Ammon's horn (tissue), 1 donor: ENCODE measurements at regions not wholly inside any gene's neighbourhood (a gene's known extent, or its start where the extent isn't known, plus 50 kb on each side); places are given as distances from the start of the nearest gene placed in this dataset.

Experiments
- DNase-seq: peaks from one replicate; pipeline ENCODE4 v3.0.0-alpha.2; 2016; ENCODE audit warnings: low spot score

- no peak for DNase-seq
Observed at GRCh38 chr1:82445827-82446226, 645.1 kb downstream of the ADGRL2 start.

GRCh38 chr1:82445132-82445531 is 644.4 kb downstream of the ADGRL2 start:
- DNase-seq, result no peak

DNA sequence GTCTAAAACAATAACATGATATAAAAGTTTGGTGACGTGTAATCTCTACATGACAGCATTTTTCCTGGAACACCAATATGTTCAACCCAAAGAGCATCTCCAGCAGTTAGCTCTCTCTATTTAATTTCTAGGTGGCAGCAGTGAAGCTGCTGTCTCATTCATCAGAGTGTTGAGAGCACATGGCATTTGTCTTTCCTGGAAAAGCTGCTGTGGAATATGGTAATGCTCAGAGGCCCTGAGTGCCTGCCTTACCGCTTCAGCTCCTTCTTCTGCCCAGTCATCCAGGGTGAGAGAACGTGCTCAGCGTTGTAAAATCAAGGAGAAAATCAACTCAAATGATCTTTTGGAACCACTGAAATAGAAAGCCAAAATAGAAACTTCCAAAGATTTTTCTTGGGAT is 640.7 kb downstream of the ADGRL2 start:
- DNase-seq, result no peak

GRCh38 chr1:82423174-82423815 is 622.6 kb downstream of the ADGRL2 start:
- DNase-seq, result no peak

DNA sequence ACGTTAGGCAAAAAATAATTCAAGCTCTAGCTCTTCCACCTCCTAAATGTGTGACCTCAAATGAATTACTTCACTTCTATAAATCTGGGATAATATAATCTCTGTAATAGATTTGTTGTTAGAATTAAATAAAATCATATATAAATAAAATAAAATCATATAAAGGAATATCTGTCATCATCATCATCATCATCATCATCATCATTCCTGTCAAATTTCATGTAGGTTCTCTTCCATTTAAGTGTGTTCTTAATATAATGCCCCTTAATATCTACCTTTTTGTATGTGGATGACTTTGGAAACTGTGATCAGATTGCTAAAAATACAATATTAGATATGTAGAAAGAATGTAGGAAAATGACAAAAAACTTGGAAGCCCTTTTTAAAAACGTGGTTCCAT is 621.0 kb downstream of the ADGRL2 start:
- no peak for DNase-seq

GRCh38 chr1:82420584-82420983 is 619.9 kb downstream of the ADGRL2 start:
- DNase-seq, result no peak

- no peak for DNase-seq
Observed at GRCh38 chr1:82411605-82412004, 610.9 kb downstream of the ADGRL2 start.

DNA sequence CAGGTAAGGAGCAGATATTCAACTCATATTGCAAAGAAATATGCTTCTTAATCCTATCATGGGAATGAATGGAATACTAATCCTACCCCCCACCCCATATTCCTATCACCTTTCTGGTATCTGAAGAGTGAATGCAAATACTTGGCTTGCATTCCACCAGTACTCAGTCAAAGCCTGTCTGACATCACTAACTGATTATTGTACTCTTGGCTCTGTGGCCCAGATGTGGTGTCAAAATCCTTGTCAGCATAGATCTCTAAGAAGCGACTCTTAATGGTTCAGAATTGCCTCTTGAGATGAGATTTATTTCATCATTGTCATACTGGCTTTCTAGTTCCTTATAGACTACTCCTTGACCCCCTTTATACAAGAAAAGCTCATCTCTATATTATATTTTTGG is 604.6 kb downstream of the ADGRL2 start:
- DNase-seq, result no peak

DNA sequence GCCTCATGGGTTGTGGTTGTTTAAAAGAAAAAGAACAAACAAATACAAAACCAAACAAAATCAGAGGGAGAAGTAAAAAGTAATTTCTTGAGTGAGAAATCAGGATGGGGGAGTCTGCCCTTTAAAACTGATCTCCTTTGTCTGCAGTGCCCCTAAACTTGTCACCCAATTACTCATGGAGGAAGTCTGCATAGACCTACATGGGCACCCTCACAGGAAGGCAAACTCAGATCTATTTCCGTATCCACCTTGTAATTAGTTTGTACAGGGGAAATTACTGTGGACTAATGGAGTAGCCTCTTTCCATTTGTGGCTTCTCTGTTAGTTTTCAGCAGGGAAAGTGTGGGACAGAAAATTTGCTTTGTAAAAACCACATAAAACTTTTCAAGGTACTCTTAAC is 600.4 kb downstream of the ADGRL2 start:
- DNase-seq, result no peak

- no peak for DNase-seq
Observed at GRCh38 chr1:82400521-82400920, 599.8 kb downstream of the ADGRL2 start.

- no peak for DNase-seq
Observed at GRCh38 chr1:82399093-82399492, 598.4 kb downstream of the ADGRL2 start.

GRCh38 chr1:82398357-82398756 is 597.6 kb downstream of the ADGRL2 start:
- no peak for DNase-seq

DNA sequence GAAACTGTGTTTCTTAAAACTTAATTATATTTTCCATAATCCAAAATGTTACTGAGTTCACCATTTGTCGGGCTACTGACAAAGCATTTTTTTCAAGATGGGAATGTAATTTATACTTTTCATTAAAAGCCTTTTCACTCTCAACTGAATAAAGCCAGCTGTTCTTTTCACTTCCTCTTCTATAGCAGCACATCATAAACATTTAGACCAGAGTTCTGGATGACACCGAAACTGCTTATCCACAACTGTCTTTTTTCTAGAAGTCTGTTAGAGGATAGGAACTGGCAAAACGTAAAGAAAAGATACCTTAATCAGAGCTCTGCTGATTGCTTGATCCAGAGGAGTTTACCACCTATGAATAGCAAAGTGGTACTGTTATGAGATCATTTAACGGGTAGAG is 594.7 kb downstream of the ADGRL2 start:
- no peak for DNase-seq

- no peak for DNase-seq
Observed at GRCh38 chr1:82392946-82393345, 592.2 kb downstream of the ADGRL2 start.

GRCh38 chr1:82392513-82392912 is 591.8 kb downstream of the ADGRL2 start:
- DNase-seq, result no peak

GRCh38 chr1:82391712-82392111 is 591.0 kb downstream of the ADGRL2 start:
- no peak for DNase-seq

- DNase-seq, result no peak
Observed at GRCh38 chr1:82390627-82391026, 589.9 kb downstream of the ADGRL2 start.

DNA sequence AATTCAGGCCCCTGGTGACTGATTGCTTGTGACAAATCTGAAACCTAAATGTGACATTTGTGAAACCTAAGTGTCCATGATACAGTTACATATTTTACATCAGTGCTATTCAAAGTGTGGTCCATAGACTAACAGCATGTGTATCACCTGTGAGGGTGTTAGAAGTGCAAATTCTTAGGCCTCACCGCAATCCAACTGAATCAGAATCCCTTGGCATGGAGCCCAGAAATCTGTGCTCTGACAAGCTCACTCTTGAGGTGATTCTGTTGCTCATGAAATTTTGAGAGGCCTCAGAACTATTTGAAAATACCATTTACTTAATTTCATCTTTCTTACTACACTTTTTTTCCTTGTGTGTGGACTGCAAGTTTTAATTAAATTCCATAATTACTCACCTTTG is 587.9 kb downstream of the ADGRL2 start:
- no peak for DNase-seq

DNA sequence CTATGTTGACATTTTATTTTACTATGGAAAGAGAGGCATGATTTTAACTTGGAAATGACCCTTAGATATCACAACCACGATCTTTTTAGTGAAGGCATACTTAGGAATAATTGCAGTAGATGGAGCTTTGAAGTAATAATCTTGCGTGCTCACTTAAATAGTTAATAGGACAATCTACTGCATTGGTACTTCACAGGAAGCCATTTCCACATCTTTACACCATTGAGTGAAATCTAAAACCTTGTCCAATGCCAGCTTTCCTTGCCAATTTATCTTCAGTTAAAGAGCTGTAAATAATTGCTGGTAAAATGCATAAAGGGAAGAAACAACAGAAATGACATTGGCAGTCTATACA is 586.3 kb downstream of the ADGRL2 start:
- no peak for DNase-seq

GRCh38 chr1:82386365-82387011 is 585.8 kb downstream of the ADGRL2 start:
- no peak for DNase-seq

DNA sequence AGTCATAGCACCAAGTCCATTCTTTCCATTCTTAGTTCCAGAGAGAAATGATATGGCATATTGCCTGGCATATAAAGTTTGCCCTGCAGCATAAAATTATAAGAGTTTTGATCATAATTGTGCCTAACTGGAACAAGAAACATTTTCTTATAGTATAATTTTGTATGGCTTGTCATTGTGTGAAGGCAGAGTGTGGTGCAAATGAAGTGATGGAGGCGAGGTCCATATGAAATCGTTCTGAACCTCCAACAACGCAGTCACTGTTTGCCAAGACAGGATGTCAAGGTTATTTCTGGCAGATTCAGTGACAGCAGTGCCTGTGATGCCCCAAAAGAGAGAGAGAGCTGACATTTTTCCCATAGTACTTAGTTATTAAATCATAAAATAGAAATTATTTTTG is 584.0 kb downstream of the ADGRL2 start:
- no peak for DNase-seq

DNA sequence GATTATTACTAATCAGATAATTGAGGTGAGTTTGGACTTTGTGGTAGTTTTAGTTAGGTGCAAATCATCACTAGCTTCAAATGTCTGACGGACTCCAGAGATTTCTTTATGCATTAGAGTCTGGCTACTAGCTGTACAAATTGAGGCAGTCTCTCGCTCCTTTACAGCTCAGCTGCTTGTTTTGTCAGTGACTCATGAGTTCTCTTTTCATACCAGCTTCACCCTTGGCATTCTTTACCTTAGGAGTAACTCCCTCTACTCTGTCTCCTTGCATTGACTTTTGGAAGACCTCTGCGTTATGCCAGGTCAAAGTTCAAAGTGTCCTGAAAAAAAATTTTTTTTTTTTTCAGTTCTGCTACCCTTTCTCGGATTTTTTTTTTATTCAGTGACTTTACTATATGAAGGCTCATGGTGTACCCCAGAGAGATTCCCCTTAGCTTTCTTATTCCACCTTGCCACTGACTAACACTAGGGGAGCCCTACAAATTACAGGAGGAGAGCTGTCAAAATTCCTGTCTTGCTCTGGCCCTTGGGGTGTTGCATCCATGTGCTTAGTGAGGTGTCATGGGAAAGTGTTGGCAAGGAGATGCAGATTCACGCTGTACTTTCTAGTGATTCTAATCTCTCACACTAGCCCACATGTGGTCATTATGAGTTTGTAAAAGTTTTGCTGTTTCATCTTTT is 576.6 kb downstream of the ADGRL2 start:
- DNase-seq, result no peak

DNA sequence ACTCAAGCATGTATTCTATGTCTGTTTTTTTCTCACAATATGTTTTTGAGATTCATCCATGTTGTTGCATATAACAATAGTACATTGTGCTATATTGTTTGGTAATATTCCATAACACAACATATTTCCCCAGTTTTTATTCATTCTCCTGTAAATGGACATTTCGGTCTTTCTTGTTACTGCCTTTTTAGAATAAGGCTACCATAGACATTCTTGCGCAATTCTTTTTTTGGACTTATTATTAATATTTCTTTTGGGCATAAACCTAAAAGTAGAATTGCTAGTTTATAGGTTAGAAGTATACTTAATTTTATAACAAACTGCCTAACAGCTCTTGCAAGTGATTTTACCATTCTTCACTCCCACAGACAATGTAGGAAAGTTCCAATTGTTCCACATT is 573.0 kb downstream of the ADGRL2 start:
- no peak for DNase-seq
